Gastroesophageal sphincter (tissue), 3 donors: ENCODE measurements at regions not wholly inside any gene's neighbourhood (a gene's known extent, or its start where the extent isn't known, plus 50 kb on each side); places are given as distances from the start of the nearest gene placed in this dataset.

Experiments used
- CTCF ChIP-seq, 4 experiments: fragments of 200-600 bp in 2 of 4; fragments of 450-650 bp in 2 of 4; sonication (generic) in 1 of 4; IDR thresholded peaks; one replicate each; pipeline ENCODE4 v1.5.1; 2017 to 2019; ENCODE audit warnings: antibody characterized with exemption in 4 of 4, mild to moderate bottlenecking in 2 of 4, moderate library complexity in 2 of 4
- EP300 ChIP-seq: sonication (generic); formaldehyde crosslinking; IDR thresholded peaks from one replicate; pipeline ENCODE4 v1.6.1; 2017; ENCODE audit warnings: antibody characterized with exemption, mild to moderate bottlenecking
- POLR2A ChIP-seq, 2 donors: fragments of 450-650 bp; IDR thresholded peaks; one replicate each; pipeline ENCODE4 v1.6.1; 2017; ENCODE audit warnings: antibody characterized with exemption in 2 of 2, mild to moderate bottlenecking in 2 of 2, moderate library complexity in 1 of 2

GRCh38 chr1:110768605-110769004 is 93.9 kb upstream of the KCNA3 start:
- TF ChIP-seq CTCF (IDR thresholded peaks at IDR 0.05) (no peak), POLR2A (IDR thresholded peaks at IDR 0.05) (no peak), EP300 (no peak)
